CD4-positive, alpha-beta T cell treated with Interleukin-6 for 4 hours (primary cell): ENCODE measurements at regions not wholly inside any gene's neighbourhood (a gene's known extent, or its start where the extent isn't known, plus 50 kb on each side); places are given as distances from the start of the nearest gene placed in this dataset.
"Not testable (repeated sequence)": the region's sequence is repeated elsewhere in the genome, so short reads cannot be mapped to it uniquely, and the experiment has no call there.

Experiments
- DNase-seq: peaks from one replicate; pipeline ENCODE4 v3.0.0-alpha.2; 2020; ENCODE audit warnings: mixed read lengths

DNA sequence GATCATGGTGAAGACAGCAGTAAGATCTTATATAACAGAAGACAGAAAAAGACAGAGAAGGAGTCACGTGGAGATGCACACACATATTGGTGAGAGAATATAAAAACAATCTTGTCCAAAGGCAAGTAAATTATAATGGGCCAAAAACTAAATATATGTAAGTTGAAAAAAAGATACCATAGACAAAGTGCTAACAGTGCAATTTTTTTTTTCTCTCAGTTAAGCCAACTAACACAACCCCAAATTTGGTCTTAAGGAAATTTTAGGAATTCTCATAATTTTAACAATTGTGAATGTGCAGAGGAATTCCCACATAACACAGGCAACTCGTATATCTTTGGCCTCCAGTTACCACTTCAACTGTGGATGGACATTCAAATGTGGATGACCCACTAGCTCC lies 432.2 kb downstream of the SOX2 start:
- DNase-seq: no peak

DNA sequence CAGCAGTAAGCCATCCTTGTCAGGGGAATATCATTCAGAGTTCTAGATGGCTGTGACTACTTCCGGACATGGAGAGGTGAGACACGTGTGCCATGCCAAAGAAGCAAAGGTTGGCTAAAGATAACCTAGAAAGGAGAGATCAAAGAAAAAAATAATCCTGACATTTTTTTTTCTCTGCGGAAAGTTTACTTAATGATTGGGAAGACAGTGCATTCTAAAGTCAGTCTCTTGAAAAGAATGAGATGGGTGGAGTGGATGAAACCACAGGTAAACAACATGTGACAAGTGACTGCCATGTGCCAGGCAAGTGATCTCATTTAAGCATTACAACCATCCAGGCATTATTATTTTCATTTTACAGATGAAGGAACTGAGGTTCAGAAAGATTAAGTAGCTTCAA lies 436.6 kb downstream of the SOX2 start:
- DNase-seq: no peak

- no peak for DNase-seq
These were observed 437.9 kb downstream of the SOX2 start for GRCh38 chr3:182149594-182149993.

- DNase-seq: not testable (repeated sequence)
These were observed 444.6 kb downstream of the SOX2 start for GRCh38 chr3:182156326-182156725.

GRCh38 chr3:182165234-182165633 lies 453.5 kb downstream of the SOX2 start:
- no peak for DNase-seq

GRCh38 chr3:182172534-182172933 lies 460.8 kb downstream of the SOX2 start:
- DNase-seq: no peak

DNA sequence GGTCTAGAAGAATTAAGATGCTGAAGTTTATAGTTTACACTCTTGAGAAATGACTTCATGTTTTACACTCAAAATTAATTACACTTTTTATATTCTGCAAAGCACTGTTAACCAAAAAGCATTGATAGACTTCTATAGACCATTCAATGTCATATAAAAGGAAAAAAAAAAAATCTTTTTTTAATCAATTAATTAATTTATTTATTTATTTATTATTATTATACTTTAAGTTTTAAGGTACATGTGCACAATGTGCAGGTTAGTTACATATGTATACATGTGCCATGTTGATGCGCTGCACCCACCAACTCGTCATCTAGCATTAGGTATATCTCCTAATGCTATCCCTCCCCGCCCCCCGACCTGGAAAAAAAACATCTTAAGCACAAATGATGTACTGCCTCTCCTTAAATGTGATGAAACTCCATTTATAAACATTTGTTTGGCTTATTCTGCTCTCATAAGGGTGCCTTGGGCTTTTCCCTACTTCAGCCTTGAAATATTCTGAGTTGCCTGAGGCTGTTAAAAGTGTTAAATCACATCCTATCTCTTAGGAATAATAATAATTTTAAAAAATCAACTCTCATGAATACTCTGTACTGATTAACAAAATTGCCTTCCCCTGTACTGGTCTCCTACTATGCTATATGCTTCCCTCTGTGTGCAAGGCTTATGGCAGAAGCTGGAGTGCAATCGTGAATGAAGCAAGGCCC lies 466.9 kb downstream of the SOX2 start:
- DNase-seq: no peak

DNA sequence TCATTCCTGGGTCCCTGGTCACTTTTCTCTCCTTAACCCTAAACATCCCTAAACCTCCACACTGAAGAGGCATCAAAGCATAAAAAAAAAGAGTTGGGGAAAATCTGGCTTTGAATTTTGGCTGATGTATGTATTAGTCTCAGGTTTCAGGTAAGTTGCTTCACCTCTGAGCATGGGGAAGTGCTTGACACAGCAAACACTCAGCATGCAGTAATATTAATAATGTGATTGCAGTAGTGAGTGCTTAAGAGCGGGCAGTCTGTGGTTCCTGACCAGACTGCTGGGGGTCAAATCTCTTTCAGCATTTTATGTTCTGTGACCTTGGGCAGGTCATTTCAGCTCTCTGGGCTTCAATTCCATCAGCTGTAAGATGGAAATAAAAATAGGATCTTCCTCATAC lies 467.9 kb downstream of the SOX2 start:
- no peak for DNase-seq

DNA sequence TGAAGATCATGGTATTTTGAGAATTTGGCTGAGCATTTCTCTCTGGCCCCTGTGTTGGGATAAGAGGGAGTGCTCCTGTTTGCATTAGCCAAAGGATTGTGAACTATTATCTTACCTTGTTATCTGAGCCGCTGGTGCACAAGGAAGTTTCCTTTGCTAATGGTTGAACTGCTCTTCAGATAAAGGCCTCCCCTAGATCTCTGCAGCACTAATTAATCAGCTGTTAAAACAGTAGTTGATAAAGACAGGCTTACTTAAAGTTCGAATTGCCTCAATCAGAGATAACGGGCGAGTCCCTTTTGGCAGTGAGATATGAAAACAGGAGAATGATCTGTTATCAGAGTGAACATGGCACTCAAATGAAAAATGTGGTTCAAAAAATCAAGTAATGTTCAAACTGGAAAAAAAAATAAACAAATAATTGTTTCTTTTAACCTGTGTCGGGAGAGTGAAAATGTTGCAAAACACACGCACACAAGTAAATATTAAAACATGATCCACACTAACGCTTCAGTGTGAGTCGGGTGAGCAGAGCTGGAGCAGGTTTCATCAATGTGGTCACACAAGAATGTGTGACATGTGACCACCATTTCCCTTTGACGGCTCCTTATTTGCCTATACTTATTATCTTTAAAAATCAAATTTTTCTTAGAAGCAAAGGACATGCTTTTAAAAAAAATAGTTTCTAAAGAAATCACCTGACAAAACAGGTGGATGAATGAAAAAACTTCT lies 469.1 kb downstream of the SOX2 start:
- DNase-seq: no peak

GRCh38 chr3:182182531-182182968 lies 470.8 kb downstream of the SOX2 start:
- no peak for DNase-seq

GRCh38 chr3:182183716-182184430 lies 472.1 kb downstream of the SOX2 start:
- no peak for DNase-seq

GRCh38 chr3:182185313-182185712 lies 473.6 kb downstream of the SOX2 start:
- DNase-seq: no peak

DNA sequence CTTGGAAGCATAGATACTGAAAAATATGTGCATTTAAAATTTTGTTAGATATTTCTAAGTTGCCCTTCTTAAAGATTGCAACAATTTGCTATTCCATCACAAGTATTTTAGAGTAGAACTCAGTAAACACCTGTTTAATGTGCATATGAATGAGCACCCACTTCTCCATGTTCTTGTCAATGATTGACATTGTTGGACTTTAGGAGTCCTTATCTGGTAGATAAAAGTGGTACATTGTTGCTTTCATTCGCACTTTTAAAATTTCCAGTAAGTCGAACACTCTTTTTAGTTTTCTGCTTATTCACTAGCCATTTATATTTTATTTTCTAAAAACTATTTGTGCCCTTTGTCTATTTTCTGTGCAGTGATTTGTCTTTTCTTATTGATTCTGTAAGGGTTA lies 478.3 kb downstream of the SOX2 start:
- no peak for DNase-seq

- DNase-seq: no peak
These were observed 486.6 kb downstream of the SOX2 start for GRCh38 chr3:182198345-182198744.

- no peak for DNase-seq
These were observed 489.9 kb downstream of the SOX2 start for GRCh38 chr3:182201456-182202168.

DNA sequence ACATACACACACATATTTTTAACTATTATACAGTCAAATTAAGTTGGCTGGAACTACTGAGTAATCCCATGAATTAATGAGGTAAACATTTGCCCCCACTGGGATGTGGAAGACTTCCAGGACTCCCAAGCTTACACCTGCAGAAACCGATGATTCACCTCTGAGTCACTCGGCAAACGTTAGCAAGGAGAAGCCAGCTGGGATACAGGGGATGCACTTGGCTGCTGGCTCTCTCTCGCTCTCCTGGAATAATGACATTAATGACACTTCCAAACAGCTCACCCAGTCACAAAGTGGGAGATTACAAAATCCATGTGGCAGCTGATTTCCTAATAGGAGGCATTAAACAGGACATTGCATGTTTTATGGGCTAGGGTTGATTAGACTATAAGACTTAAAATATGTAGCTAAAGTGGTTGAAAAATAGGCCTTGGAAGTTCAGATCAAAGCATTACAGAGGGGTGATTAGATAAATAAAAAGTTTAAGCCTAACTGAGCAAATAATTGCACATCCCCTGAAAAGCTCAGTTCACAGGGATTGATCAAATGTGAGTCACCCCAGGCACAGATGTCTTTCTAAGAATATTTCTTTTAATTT lies 500.9 kb downstream of the SOX2 start:
- no peak for DNase-seq

GRCh38 chr3:182214416-182214815 lies 502.7 kb downstream of the SOX2 start:
- DNase-seq: no peak

- DNase-seq: no peak
These were observed 504.2 kb downstream of the SOX2 start for GRCh38 chr3:182215881-182216280.

DNA sequence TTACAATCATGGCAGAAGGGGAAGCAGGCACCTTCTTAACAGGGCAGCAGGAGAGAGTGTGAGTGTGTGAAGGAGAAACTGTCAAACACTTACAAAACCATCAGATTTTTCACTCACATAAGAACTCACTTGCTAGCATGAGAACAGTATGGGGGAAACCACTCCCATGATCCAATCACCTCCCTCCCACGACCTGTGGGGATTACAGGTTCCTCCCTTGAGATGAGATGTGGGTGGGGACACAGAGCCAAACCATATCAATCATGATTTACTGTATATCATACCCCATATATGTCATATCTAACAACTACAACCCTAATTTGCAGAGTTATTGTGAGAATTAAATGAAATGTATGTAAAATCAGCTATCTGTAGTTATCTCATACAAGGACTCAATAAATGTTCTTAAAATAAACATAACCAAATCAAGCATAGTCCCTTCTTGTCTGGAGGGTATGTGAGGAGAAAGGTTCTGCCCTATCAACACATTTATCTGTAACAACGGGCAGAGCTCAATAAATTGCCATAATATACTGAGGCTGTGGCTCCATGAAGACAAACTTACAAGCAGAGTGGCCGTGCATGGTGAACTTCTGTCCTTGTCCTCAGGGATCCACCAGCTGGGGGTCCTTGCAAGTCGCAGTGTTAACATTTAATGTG lies 504.7 kb downstream of the SOX2 start:
- DNase-seq: no peak

- no peak for DNase-seq
These were observed 508.3 kb downstream of the SOX2 start for GRCh38 chr3:182220013-182220412.

DNA sequence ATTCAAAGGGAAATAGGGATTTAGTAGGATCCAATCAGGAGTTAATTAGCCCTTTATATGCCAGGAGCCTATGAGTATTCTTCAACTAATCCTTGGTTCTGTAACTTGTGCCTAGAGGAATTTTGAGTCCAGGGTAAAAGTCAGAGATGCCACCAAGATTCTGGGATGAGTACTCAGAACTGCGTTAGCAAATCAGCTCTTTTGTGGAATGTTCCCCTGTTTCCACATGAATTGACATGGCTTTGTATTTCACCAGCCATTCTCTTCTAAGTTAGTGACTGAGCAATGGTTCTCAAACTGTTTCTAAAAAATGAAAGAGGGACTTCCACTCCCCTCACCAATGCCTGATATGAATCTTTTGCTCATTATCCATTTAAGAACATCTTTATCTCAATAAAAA lies 508.7 kb downstream of the SOX2 start:
- no peak for DNase-seq

GRCh38 chr3:182226995-182227394 lies 515.3 kb downstream of the SOX2 start:
- no peak for DNase-seq
